H1 (cell line): ENCODE measurements at regions not wholly inside any gene's neighbourhood (a gene's known extent, or its start where the extent isn't known, plus 50 kb on each side); places are given as distances from the start of the nearest gene placed in this dataset.

Experiments
- CTCF ChIA-PET: fragments of 300-600 bp; sonication (Branson Sonifier 250); formaldehyde crosslinking; loops from one replicate; lab custom pipeline; 2021; ENCODE audit not compliant: partially characterized antibody; lab: Charles Lee
- POLR2A ChIA-PET: fragments of 300-600 bp; sonication (Branson Sonifier 250); formaldehyde crosslinking; loops from one replicate; lab custom pipeline; 2021; ENCODE audit warnings: inconsistent platforms; ENCODE audit not compliant: partially characterized antibody; lab: Charles Lee
- DNase-seq, 2 experiments: peaks; one replicate each; pipeline versions ENCODE4 v3.0.0 to v3.0.0-alpha.2; 2010 to 2022; ENCODE audit warnings: low spot score in 2 of 2, low read depth in 1 of 2, mixed read lengths in 1 of 2
- FAIRE-seq: peaks from 2 replicates; lab custom pipeline; 2011; peaks lifted over from hg19 to GRCh38; lab: Jason Lieb, UNC
- H2AFZ ChIP-seq: 2 replicates; pipeline ENCODE4 v1.8.1; 2012; ENCODE audit warnings: low read length, inconsistent platforms
- H2AK5ac ChIP-seq: 2 replicates; pipeline ENCODE4 v1.6.1; 2013; ENCODE audit warnings: low read depth, low read length
- H2BK120ac ChIP-seq: replicated peaks from 2 replicates; pipeline ENCODE3; 2013; ENCODE audit warnings: low read depth, low read length, inconsistent platforms
- H2BK12ac ChIP-seq: 2 replicates; pipeline ENCODE4 v1.6.1; 2013; ENCODE audit warnings: low read depth, low read length
- H2BK15ac ChIP-seq: 2 replicates; pipeline ENCODE4 v1.6.1; 2013; ENCODE audit warnings: low read length
- H2BK20ac ChIP-seq: 2 replicates; pipeline ENCODE4 v1.6.1; 2013; ENCODE audit warnings: low read length
- H2BK5ac ChIP-seq: 2 replicates; pipeline ENCODE4 v1.6.1; 2013; ENCODE audit warnings: low read depth, low read length
- H3K14ac ChIP-seq: 2 replicates; pipeline ENCODE4 v1.6.1; 2013; ENCODE audit warnings: inconsistent platforms; ENCODE audit not compliant: insufficient read length
- H3K18ac ChIP-seq: 2 replicates; pipeline ENCODE4 v1.6.1; 2013; ENCODE audit warnings: low read length; ENCODE audit errors: extremely low read depth
- H3K23ac ChIP-seq: 2 replicates; pipeline ENCODE4 v1.6.1; 2013; ENCODE audit warnings: inconsistent platforms; ENCODE audit not compliant: insufficient read length
- H3K23me2 ChIP-seq: 2 replicates; pipeline ENCODE4 v1.6.1; 2013; ENCODE audit warnings: low read depth, low read length
- H3K27ac ChIP-seq: 2 replicates; pipeline ENCODE4 v1.6.1; 2011; ENCODE audit warnings: low read depth, low read length, inconsistent platforms
- H3K27me3 ChIP-seq, 4 experiments: replicated peaks in 1 of 4; 1 replicate in 1 of 4; 2 replicates in 3 of 4; pipeline versions ENCODE4 v1.6.1 to v1.8.1; 2011 to 2013; ENCODE audit warnings: low read length in 3 of 4, mild to moderate bottlenecking in 3 of 4, inconsistent platforms in 2 of 4, mixed read lengths in 2 of 4, moderate library complexity in 1 of 4; ENCODE audit not compliant: control insufficient read depth in 3 of 4, insufficient read depth in 3 of 4; ENCODE audit errors: extremely low read depth in 1 of 4
- H3K36me3 ChIP-seq, 4 experiments: 2 replicates each; pipeline versions ENCODE4 v1.6.1 to v1.8.1; 2011 to 2013; ENCODE audit warnings: mild to moderate bottlenecking in 4 of 4, low read length in 3 of 4, moderate library complexity in 2 of 4, control low read depth in 1 of 4, inconsistent platforms in 1 of 4; ENCODE audit not compliant: insufficient read depth in 4 of 4, control insufficient read depth in 2 of 4
- H3K4ac ChIP-seq: replicated peaks from 2 replicates; pipeline ENCODE3; 2013; ENCODE audit warnings: low read length, low read depth, mixed read lengths, inconsistent platforms; ENCODE audit not compliant: insufficient read length
- H3K4me1 ChIP-seq, 4 experiments: replicated peaks in 1 of 4; 1 replicate in 1 of 4; 2 replicates in 3 of 4; pipeline versions ENCODE4 v1.6.1 to v1.8.1; 2011 to 2013; ENCODE audit warnings: low read length in 3 of 4, inconsistent platforms in 2 of 4, mixed read lengths in 1 of 4; ENCODE audit not compliant: insufficient read depth in 4 of 4, control insufficient read depth in 3 of 4
- H3K4me2 ChIP-seq, 2 experiments: 2 replicates each; pipeline versions ENCODE4 v1.6.1 to v1.8.1; 2011 to 2013; ENCODE audit warnings: low read depth in 2 of 2, low read length in 2 of 2, control low read depth in 1 of 2, inconsistent platforms in 1 of 2, mild to moderate bottlenecking in 1 of 2; ENCODE audit not compliant: insufficient read depth in 1 of 2
- H3K4me3 ChIP-seq, 4 experiments: fragments of 200-600, 300-600 bp in 1 of 4; sonication (generic), shearing (Covaris generic), sonication (Bioruptor Twin) in 1 of 4; 2 replicates each; pipeline versions ENCODE4 v1.5.1 to v1.8.1; 2011 to 2016; ENCODE audit warnings: low read length in 4 of 4, low read depth in 3 of 4, control low read depth in 2 of 4, inconsistent platforms in 2 of 4, mild to moderate bottlenecking in 2 of 4, mixed read lengths in 1 of 4, moderate library complexity in 1 of 4; ENCODE audit not compliant: insufficient read depth in 2 of 4; ENCODE audit errors: extremely low read depth in 1 of 4
- H3K56ac ChIP-seq: replicated peaks from 2 replicates; pipeline ENCODE3; 2013; ENCODE audit warnings: low read depth, mild to moderate bottlenecking, mixed read lengths, low read length, inconsistent platforms; ENCODE audit not compliant: insufficient read length
- H3K79me1 ChIP-seq: 2 replicates; pipeline ENCODE4 v1.6.1; 2013; ENCODE audit warnings: low read depth, low read length, control low read depth
- H3K79me2 ChIP-seq, 2 experiments: 2 replicates each; pipeline versions ENCODE4 v1.6.1 to v1.8.1; 2012 to 2013; ENCODE audit warnings: low read length in 2 of 2, mild to moderate bottlenecking in 2 of 2, inconsistent platforms in 1 of 2; ENCODE audit not compliant: insufficient read depth in 2 of 2, control insufficient read depth in 1 of 2
- H3K9ac ChIP-seq, 4 experiments: replicated peaks in 1 of 4; 1 replicate in 1 of 4; 2 replicates in 3 of 4; pipeline versions ENCODE4 v1.6.1 to v1.8.1; 2011 to 2013; ENCODE audit warnings: low read depth in 3 of 4, low read length in 3 of 4, control low read depth in 2 of 4, mild to moderate bottlenecking in 2 of 4, moderate library complexity in 2 of 4, inconsistent platforms in 1 of 4; ENCODE audit errors: extremely low read depth in 1 of 4
- H3K9me3 ChIP-seq, 2 experiments: 2 replicates each; pipeline versions ENCODE4 v1.6.1 to v1.8.1; 2012 to 2013; ENCODE audit warnings: mild to moderate bottlenecking in 2 of 2, moderate library complexity in 2 of 2, control low read depth in 1 of 2, inconsistent platforms in 1 of 2, low read depth in 1 of 2, low read length in 1 of 2, mixed read lengths in 1 of 2; ENCODE audit not compliant: insufficient read depth in 2 of 2
- H4K20me1 ChIP-seq, 2 experiments: replicated peaks in 1 of 2; 2 replicates each; pipeline versions ENCODE3 to v1.8.1; 2011 to 2013; ENCODE audit warnings: inconsistent platforms in 2 of 2, low read length in 2 of 2, mild to moderate bottlenecking in 1 of 2; ENCODE audit not compliant: insufficient read depth in 2 of 2, control insufficient read depth in 1 of 2
- H4K5ac ChIP-seq: 2 replicates; pipeline ENCODE4 v1.6.1; 2013; ENCODE audit warnings: low read length, low read depth, mixed read lengths, inconsistent platforms; ENCODE audit not compliant: insufficient read length
- H4K8ac ChIP-seq: 2 replicates; pipeline ENCODE4 v1.8.0; 2013; ENCODE audit warnings: mild to moderate bottlenecking, moderate library complexity, low read length, inconsistent platforms; ENCODE audit not compliant: insufficient read depth; ENCODE audit errors: extremely low read depth
- H4K91ac ChIP-seq: replicated peaks from 2 replicates; pipeline ENCODE3; 2013; ENCODE audit warnings: low read length, mixed read lengths, inconsistent platforms; ENCODE audit not compliant: insufficient read length
- CEBPB ChIP-seq: IDR thresholded peaks from 2 replicates; pipeline ENCODE4 v1.6.1; 2012; ENCODE audit warnings: low read depth, low read length
- GABPA ChIP-seq: IDR thresholded peaks from 2 replicates; pipeline ENCODE4 v1.6.1; 2011; ENCODE audit warnings: mild to moderate bottlenecking, low read length, moderate library complexity, borderline replicate concordance; ENCODE audit not compliant: insufficient read depth
- HDAC6 ChIP-seq: IDR thresholded peaks from one replicate; pipeline ENCODE4 v1.7.1; 2012; ENCODE audit warnings: low read depth, mild to moderate bottlenecking, inconsistent platforms, low read length, moderate library complexity
- RNF2 ChIP-seq: fragments of 200-900, 300-1000 bp; sonication (generic); IDR thresholded peaks from 2 replicates; pipeline ENCODE4 v1.7.1; 2016; ENCODE audit warnings: borderline replicate concordance, low read depth, mild to moderate bottlenecking, antibody characterized with exemption, low read length; ENCODE audit not compliant: poor library complexity, severe bottlenecking; ENCODE audit errors: missing control alignments
- SUZ12 ChIP-seq: fragments of 200-600 bp; sonication (generic); IDR thresholded peaks from 2 replicates; pipeline ENCODE4 v1.6.1; 2012; ENCODE audit warnings: mild to moderate bottlenecking, inconsistent platforms, low read length, moderate library complexity, mixed read lengths
- WGBS, 2 experiments: shearing (Covaris generic) in 1 of 2; methylation state at CpG; one replicate each; pipeline versions ENCODE4 v1.1.6 to v1.1.7; 2013 to 2015; ENCODE audit warnings: low lambda C conversion rate in 2 of 2, mixed read lengths in 2 of 2, inconsistent platforms in 1 of 2, low coverage in 1 of 2, missing lambda C conversion rate in 1 of 2; ENCODE audit not compliant: insufficient replicate concordance in 2 of 2, insufficient coverage in 1 of 2, insufficient read length in 1 of 2; ENCODE audit errors: extremely low coverage in 1 of 2, missing lambda C conversion rate in 1 of 2; 5-methylcytosine and 5-hydroxymethylcytosine counted together
- TF ChIP-seq, protein P1 (sequence below): IDR thresholded peaks from 2 replicates; pipeline ENCODE4 v1.6.1; 2011; ENCODE audit warnings: low read length, improper control_type of control experiment

DNA sequence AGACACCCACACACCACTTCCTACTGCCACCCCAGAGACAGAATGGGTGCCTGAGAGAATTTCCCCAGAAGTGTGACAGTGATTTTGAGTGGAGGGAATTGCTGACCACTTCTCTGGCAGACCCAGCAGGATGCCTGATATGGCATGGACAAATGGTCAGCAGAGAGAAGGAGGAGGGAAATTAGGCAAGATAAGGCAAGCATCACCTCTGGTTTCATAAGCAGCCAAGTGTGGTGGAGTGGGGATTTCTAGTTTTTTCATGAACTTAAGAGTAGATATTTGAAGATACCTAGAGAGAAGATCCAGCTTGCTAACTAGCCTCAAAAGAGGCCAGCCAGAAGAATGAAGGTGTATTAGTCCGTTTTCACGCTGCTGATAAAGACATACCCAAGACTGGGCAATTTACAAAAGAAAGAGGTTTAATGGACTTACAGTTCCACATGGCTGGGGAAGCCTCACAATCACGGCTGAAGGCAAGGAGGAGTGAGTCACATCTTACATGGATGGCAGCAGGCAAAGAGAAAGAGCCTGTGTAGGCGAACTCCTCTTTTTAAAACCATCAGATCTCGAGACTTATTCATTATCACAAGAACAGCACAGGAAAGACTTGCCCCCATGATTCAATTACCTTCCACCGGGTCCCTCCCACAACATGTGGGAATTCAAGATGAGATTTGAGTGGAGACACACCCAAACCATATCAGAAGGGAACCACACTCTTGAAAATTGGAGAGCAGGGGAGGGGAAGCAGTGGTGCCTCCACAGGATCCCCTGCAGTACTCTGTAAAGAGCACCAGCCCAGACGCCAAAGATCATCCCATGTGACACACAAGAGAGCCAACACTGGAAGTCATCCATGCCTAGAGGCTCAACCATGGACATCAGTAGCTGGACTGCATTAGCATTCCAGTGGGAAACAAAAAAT, 64.2 kb downstream of the RBM43 start:
- no peaks in the 10 kb centered on the region for H3K27me3 ChIP-seq
- no peak overlapping the region for H2BK15ac ChIP-seq
- H3K23ac ChIP-seq: no peak overlapping the region
- H3K18ac ChIP-seq: no peak overlapping the region
- no peak overlapping the region; a peak in 1 of 7 replicates for H3K9ac ChIP-seq
- H2BK20ac ChIP-seq: no peak overlapping the region
- ChIA-PET CTCF (interaction anchor here (0.7 kb wide), 1 partner anchor 27 kb away, joined by 4 read pairs; no protein-coding TSS in a partner anchor), POLR2A (no interaction called here)
- H3K4me3 ChIP-seq: no peak overlapping the region
- H3K4me2 ChIP-seq: no peak overlapping the region
- DNase-seq (no peak), FAIRE-seq (no peak)
- H2BK5ac ChIP-seq: no peak overlapping the region
- no peaks in the 10 kb centered on the region for H3K79me1 ChIP-seq
- no peak overlapping the region for H2AFZ ChIP-seq
- H3K14ac ChIP-seq: no peak overlapping the region
- no peaks in the 10 kb centered on the region for H3K9me3 ChIP-seq
- H3K56ac ChIP-seq: no peak overlapping the region
- H4K91ac ChIP-seq: no peak overlapping the region
- H2BK12ac ChIP-seq: no peak overlapping the region
- no peaks in the 10 kb centered on the region for H3K36me3 ChIP-seq
- no peaks in the 10 kb centered on the region for H3K79me2 ChIP-seq
- H4K20me1 ChIP-seq: no peaks in the 10 kb centered on the region
- no peak overlapping the region for H4K8ac ChIP-seq
- H3K4ac ChIP-seq: no peak overlapping the region
- peaks cover 2% of the 10 kb centered on the region; the same call in 1 of the 2 replicates for H3K23me2 ChIP-seq
- H3K27ac ChIP-seq: no peak overlapping the region
- 88% methylated on average over 7 of the region's 7 CpGs; no CpG with 5 or more reads in 1 of the 2 experiments for WGBS, 2 experiments
- no peak overlapping the region for H2AK5ac ChIP-seq
- H2BK120ac ChIP-seq: no peak overlapping the region
- H3K4me1 ChIP-seq: no peaks in the 10 kb centered on the region
- H4K5ac ChIP-seq: no peak overlapping the region
- no peak for TF ChIP-seq RNF2
- no peak for TF ChIP-seq CEBPB
- TF ChIP-seq, protein P1, sequence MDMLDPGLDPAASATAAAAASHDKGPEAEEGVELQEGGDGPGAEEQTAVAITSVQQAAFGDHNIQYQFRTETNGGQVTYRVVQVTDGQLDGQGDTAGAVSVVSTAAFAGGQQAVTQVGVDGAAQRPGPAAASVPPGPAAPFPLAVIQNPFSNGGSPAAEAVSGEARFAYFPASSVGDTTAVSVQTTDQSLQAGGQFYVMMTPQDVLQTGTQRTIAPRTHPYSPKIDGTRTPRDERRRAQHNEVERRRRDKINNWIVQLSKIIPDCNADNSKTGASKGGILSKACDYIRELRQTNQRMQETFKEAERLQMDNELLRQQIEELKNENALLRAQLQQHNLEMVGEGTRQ: no peak
- no peak for TF ChIP-seq GABPA
- TF ChIP-seq HDAC6: no peak
- no peak for TF ChIP-seq SUZ12
